Liver (tissue), 8 donors: ENCODE measurements at regions not wholly inside any gene's neighbourhood (a gene's known extent, or its start where the extent isn't known, plus 50 kb on each side); places are given as distances from the start of the nearest gene placed in this dataset.

Experiments used
- DNase-seq: peaks from one replicate; pipeline ENCODE4 v3.0.0-alpha.2; 2017; ENCODE audit warnings: low spot score
- H3K27ac ChIP-seq, 2 donors: one replicate each; pipeline ENCODE4 v1.7.0; 2013; ENCODE audit warnings: inconsistent platforms in 2 of 2, low read length in 2 of 2, control low read depth in 1 of 2, low read depth in 1 of 2, mild to moderate bottlenecking in 1 of 2
- H3K27me3 ChIP-seq, 4 donors: one replicate each; pipeline versions ENCODE4 v1.6.1 to v1.7.0; 2013; ENCODE audit warnings: low read length in 3 of 4, inconsistent platforms in 1 of 4, mild to moderate bottlenecking in 1 of 4, moderate library complexity in 1 of 4; ENCODE audit not compliant: control insufficient read depth in 4 of 4, insufficient read depth in 4 of 4
- H3K36me3 ChIP-seq, 4 donors: one replicate each; pipeline versions ENCODE4 v1.6.1 to v1.7.0; 2013; ENCODE audit warnings: low read length in 3 of 4, mild to moderate bottlenecking in 3 of 4, low read depth in 1 of 4, moderate library complexity in 1 of 4; ENCODE audit not compliant: control insufficient read depth in 4 of 4, insufficient read depth in 3 of 4
- H3K4me1 ChIP-seq, 4 donors: one replicate each; pipeline versions ENCODE4 v1.6.1 to v1.7.0; 2013; ENCODE audit warnings: low read length in 3 of 4, mild to moderate bottlenecking in 3 of 4, moderate library complexity in 1 of 4; ENCODE audit not compliant: control insufficient read depth in 4 of 4, insufficient read depth in 4 of 4
- H3K4me3 ChIP-seq, 3 donors: one replicate each; pipeline versions ENCODE4 v1.6.1 to v1.7.0; 2013; ENCODE audit warnings: low read length in 3 of 3, control low read depth in 1 of 3, low read depth in 1 of 3, mild to moderate bottlenecking in 1 of 3
- H3K9ac ChIP-seq, 2 donors: one replicate each; pipeline ENCODE4 v1.7.0; 2013; ENCODE audit warnings: low read length in 2 of 2, mild to moderate bottlenecking in 2 of 2, moderate library complexity in 2 of 2, control low read depth in 1 of 2, low read depth in 1 of 2
- H3K9me3 ChIP-seq, 4 donors: one replicate each; pipeline versions ENCODE4 v1.6.1 to v1.7.0; 2013; ENCODE audit warnings: low read length in 3 of 4; ENCODE audit not compliant: control insufficient read depth in 4 of 4
- EGR1 ChIP-seq, 2 donors: IDR thresholded peaks; 2 replicates each; pipeline ENCODE4 v1.6.1; 2016 to 2018; ENCODE audit warnings: antibody characterized with exemption in 2 of 2, low read depth in 2 of 2
- FOXA1 ChIP-seq: IDR thresholded peaks from 2 replicates; pipeline ENCODE4 v1.6.1; 2016; ENCODE audit warnings: antibody characterized with exemption
- FOXA2 ChIP-seq: IDR thresholded peaks from 2 replicates; pipeline ENCODE4 v1.6.1; 2016; ENCODE audit warnings: antibody characterized with exemption
- GABPA ChIP-seq, 2 donors: IDR thresholded peaks in 1 of 2; conservative IDR thresholded peaks in 1 of 2; 2 replicates each; pipeline ENCODE4 v1.6.1; 2016; ENCODE audit warnings: antibody characterized with exemption in 2 of 2, mild to moderate bottlenecking in 1 of 2, moderate library complexity in 1 of 2
- HNF4A ChIP-seq, 2 donors: conservative IDR thresholded peaks; 2 replicates each; pipeline ENCODE4 v1.6.1; 2016; ENCODE audit warnings: antibody characterized with exemption in 2 of 2, mild to moderate bottlenecking in 2 of 2
- HNF4G ChIP-seq: IDR thresholded peaks from 2 replicates; pipeline ENCODE4 v1.6.1; 2016; ENCODE audit warnings: antibody characterized with exemption
- NR2F2 ChIP-seq: IDR thresholded peaks from 2 replicates; pipeline ENCODE4 v1.6.1; 2016; ENCODE audit warnings: antibody characterized with exemption
- RAD21 ChIP-seq, 2 donors: IDR thresholded peaks; 2 replicates each; pipeline ENCODE4 v1.6.1; 2016; ENCODE audit warnings: antibody characterized with exemption in 2 of 2, mild to moderate bottlenecking in 2 of 2
- SP1 ChIP-seq: IDR thresholded peaks from 2 replicates; pipeline ENCODE4 v1.6.1; 2018; ENCODE audit warnings: antibody characterized with exemption, mild to moderate bottlenecking
- TAF1 ChIP-seq: conservative IDR thresholded peaks from 2 replicates; pipeline ENCODE4 v1.6.1; 2016; ENCODE audit warnings: antibody characterized with exemption, mild to moderate bottlenecking
- YY1 ChIP-seq: IDR thresholded peaks from 2 replicates; pipeline ENCODE4 v1.6.1; 2016; ENCODE audit warnings: antibody characterized with exemption, mild to moderate bottlenecking
- WGBS: extraction: QIAGEN DNeasy Blood & Tissue Kit; methylation state at CpG from one replicate; pipeline ENCODE4 v1.1.7; 2013; 5-methylcytosine and 5-hydroxymethylcytosine counted together
- TF ChIP-seq, protein P1 (sequence below): IDR thresholded peaks from 2 replicates; pipeline ENCODE4 v1.6.1; 2016; ENCODE audit warnings: antibody characterized with exemption, mild to moderate bottlenecking
- TF ChIP-seq, protein P2 (sequence below): IDR thresholded peaks from 2 replicates; pipeline ENCODE4 v1.6.1; 2016; ENCODE audit warnings: antibody characterized with exemption
- TF ChIP-seq, protein P3 (sequence below): IDR thresholded peaks from 2 replicates; pipeline ENCODE4 v1.6.1; 2016; ENCODE audit warnings: antibody characterized with exemption
- TF ChIP-seq, protein P4 (sequence below): fragments of 150-350 bp; IDR thresholded peaks from 2 replicates; pipeline ENCODE4 v1.5.1; 2017; ENCODE audit warnings: improper control_type of control experiment, low read depth, low read length; ENCODE audit not compliant: missing input control
- TF ChIP-seq, protein P5 (sequence below): IDR thresholded peaks from 2 replicates; pipeline ENCODE4 v1.6.1; 2016; ENCODE audit warnings: antibody characterized with exemption
- donor health status: healthy.
- donor health status: healthy.
- donor health status: healthy.
- donor health status: healthy.
- donor health status: healthy.

DNA sequence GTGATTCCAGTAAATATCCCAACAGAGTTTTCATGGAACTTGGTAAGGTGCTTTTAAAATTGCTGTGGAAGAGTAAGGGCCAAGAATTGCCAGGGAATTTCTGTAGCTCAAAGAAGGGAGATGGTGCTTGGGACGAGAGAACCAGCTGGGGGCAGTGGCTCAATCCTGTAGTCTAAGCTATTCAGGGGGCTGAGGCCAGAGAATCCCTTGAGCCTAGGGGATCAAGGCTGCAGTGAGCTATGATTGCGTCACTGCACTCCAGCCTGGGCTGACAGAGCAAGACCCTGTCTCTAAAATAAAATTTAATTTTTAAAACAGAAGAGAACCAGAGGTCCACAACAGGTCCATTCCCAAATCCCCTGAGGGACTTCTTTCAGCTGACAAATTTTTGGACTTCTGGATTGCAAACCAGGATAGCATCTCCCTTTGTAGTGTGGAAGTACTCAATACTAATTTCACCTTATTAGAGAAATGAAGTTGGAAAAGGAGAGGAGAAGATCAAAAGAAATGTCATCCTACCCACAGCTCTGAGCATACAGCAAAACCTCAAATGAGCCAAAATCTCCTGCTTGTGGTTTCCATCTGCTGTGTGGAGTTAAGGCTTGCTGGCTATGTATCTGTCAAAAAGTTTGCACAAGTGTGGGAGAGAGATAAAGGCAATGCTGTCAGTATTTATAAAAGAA, 59.2 kb upstream of the CLPB start (continued):
- TF ChIP-seq, protein P1, sequence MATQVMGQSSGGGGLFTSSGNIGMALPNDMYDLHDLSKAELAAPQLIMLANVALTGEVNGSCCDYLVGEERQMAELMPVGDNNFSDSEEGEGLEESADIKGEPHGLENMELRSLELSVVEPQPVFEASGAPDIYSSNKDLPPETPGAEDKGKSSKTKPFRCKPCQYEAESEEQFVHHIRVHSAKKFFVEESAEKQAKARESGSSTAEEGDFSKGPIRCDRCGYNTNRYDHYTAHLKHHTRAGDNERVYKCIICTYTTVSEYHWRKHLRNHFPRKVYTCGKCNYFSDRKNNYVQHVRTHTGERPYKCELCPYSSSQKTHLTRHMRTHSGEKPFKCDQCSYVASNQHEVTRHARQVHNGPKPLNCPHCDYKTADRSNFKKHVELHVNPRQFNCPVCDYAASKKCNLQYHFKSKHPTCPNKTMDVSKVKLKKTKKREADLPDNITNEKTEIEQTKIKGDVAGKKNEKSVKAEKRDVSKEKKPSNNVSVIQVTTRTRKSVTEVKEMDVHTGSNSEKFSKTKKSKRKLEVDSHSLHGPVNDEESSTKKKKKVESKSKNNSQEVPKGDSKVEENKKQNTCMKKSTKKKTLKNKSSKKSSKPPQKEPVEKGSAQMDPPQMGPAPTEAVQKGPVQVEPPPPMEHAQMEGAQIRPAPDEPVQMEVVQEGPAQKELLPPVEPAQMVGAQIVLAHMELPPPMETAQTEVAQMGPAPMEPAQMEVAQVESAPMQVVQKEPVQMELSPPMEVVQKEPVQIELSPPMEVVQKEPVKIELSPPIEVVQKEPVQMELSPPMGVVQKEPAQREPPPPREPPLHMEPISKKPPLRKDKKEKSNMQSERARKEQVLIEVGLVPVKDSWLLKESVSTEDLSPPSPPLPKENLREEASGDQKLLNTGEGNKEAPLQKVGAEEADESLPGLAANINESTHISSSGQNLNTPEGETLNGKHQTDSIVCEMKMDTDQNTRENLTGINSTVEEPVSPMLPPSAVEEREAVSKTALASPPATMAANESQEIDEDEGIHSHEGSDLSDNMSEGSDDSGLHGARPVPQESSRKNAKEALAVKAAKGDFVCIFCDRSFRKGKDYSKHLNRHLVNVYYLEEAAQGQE: no peak
- TF ChIP-seq, protein P2, sequence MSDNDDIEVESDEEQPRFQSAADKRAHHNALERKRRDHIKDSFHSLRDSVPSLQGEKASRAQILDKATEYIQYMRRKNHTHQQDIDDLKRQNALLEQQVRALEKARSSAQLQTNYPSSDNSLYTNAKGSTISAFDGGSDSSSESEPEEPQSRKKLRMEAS: no peak
- TF ChIP-seq, protein P3, sequence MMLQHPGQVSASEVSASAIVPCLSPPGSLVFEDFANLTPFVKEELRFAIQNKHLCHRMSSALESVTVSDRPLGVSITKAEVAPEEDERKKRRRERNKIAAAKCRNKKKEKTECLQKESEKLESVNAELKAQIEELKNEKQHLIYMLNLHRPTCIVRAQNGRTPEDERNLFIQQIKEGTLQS: no peak
- TF ChIP-seq EGR1 (IDR thresholded peaks at IDR 0.05; ENCODE audit: low read depth in 2 of 2): no peak
- TF ChIP-seq SP1: no peak
- no peak for TF ChIP-seq RAD21 (IDR thresholded peaks at IDR 0.05)
- no peak for TF ChIP-seq GABPA (IDR thresholded peaks at IDR 0.05 in 1 of 2, conservative IDR thresholded peaks at IDR 0.05 in 1 of 2)
- no peak for TF ChIP-seq HNF4G
- no peak for TF ChIP-seq FOXA1
- TF ChIP-seq NR2F2: no peak
- TF ChIP-seq HNF4A (conservative IDR thresholded peaks at IDR 0.05): no peak

DNA sequence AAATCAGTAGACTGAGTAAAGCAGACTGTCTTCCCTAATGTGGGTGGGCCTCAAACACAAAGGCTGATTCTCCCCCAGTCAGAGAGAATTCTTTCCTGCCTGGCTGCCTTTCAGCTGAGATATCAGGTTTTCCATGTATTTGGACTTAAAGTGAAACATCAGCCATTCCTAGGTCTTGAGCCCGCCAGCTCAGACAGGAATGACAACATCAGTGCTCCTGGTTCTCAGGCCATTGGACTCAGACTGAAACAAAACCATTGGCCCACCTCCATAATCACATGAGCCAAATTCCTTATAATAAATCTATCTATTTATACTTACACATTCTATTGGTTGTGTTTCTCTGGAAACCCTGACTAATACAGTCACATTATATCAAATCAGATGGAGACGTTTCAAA, 56.7 kb upstream of the CLPB start:
- H3K4me3 ChIP-seq: no peak overlapping the region
- H3K9ac ChIP-seq: no peak overlapping the region
- no peaks in the 10 kb centered on the region for H3K36me3 ChIP-seq
- no peaks in the 10 kb centered on the region for H3K9me3 ChIP-seq
- no peak for TF ChIP-seq TAF1
- TF ChIP-seq FOXA2: no peak
- TF ChIP-seq FOXA1: no peak
- TF ChIP-seq, protein P4, sequence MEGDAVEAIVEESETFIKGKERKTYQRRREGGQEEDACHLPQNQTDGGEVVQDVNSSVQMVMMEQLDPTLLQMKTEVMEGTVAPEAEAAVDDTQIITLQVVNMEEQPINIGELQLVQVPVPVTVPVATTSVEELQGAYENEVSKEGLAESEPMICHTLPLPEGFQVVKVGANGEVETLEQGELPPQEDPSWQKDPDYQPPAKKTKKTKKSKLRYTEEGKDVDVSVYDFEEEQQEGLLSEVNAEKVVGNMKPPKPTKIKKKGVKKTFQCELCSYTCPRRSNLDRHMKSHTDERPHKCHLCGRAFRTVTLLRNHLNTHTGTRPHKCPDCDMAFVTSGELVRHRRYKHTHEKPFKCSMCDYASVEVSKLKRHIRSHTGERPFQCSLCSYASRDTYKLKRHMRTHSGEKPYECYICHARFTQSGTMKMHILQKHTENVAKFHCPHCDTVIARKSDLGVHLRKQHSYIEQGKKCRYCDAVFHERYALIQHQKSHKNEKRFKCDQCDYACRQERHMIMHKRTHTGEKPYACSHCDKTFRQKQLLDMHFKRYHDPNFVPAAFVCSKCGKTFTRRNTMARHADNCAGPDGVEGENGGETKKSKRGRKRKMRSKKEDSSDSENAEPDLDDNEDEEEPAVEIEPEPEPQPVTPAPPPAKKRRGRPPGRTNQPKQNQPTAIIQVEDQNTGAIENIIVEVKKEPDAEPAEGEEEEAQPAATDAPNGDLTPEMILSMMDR: no peak
- no peak for TF ChIP-seq YY1
- TF ChIP-seq NR2F2: no peak
- TF ChIP-seq, protein P5, sequence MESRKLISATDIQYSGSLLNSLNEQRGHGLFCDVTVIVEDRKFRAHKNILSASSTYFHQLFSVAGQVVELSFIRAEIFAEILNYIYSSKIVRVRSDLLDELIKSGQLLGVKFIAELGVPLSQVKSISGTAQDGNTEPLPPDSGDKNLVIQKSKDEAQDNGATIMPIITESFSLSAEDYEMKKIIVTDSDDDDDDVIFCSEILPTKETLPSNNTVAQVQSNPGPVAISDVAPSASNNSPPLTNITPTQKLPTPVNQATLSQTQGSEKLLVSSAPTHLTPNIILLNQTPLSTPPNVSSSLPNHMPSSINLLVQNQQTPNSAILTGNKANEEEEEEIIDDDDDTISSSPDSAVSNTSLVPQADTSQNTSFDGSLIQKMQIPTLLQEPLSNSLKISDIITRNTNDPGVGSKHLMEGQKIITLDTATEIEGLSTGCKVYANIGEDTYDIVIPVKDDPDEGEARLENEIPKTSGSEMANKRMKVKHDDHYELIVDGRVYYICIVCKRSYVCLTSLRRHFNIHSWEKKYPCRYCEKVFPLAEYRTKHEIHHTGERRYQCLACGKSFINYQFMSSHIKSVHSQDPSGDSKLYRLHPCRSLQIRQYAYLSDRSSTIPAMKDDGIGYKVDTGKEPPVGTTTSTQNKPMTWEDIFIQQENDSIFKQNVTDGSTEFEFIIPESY: no peak
- no peaks in the 10 kb centered on the region for H3K4me1 ChIP-seq
- DNase-seq: no peak
- WGBS: 87% methylated on average over 2 of the region's 2 CpGs
- H3K27ac ChIP-seq: no peak overlapping the region
- no peaks in the 10 kb centered on the region for H3K27me3 ChIP-seq
